ENCODE measurements at regions not wholly inside any gene's neighbourhood (a gene's known extent, or its start where the extent isn't known, plus 50 kb on each side); places are given as distances from the start of the nearest gene placed in this dataset.

- DNase-seq: no peak
Measured at GRCh38 chr1:213375002-213375401, 324.0 kb downstream of the RPS6KC1 start.

GRCh38 chr1:213376862-213377372 lies 325.9 kb downstream of the RPS6KC1 start:
- no peak for DNase-seq

GRCh38 chr1:213380865-213381264 lies 329.8 kb downstream of the RPS6KC1 start:
- DNase-seq: no peak

- DNase-seq: peak; percentile 51
Measured at GRCh38 chr1:213381572-213382084, 330.6 kb downstream of the RPS6KC1 start.

- no peak for DNase-seq
Measured at GRCh38 chr1:213383465-213383864, 332.4 kb downstream of the RPS6KC1 start.

GRCh38 chr1:213385201-213385600 lies 334.2 kb downstream of the RPS6KC1 start:
- no peak for DNase-seq

GRCh38 chr1:213385806-213386324 lies 334.8 kb downstream of the RPS6KC1 start:
- no peak for DNase-seq

GRCh38 chr1:213387380-213388015 lies 336.5 kb downstream of the RPS6KC1 start:
- DNase-seq: no peak

- no peak for DNase-seq
Measured at GRCh38 chr1:213388199-213388598, 337.2 kb downstream of the RPS6KC1 start.

GRCh38 chr1:213389061-213389581 lies 338.1 kb downstream of the RPS6KC1 start:
- no peak for DNase-seq

GRCh38 chr1:213391445-213391844 lies 340.4 kb downstream of the RPS6KC1 start:
- no peak for DNase-seq

- DNase-seq: no peak
Measured at GRCh38 chr1:213393860-213394259, 342.8 kb downstream of the RPS6KC1 start.

- no peak for DNase-seq
Measured at GRCh38 chr1:213394837-213395236, 343.8 kb downstream of the RPS6KC1 start.

- no peak for DNase-seq
Measured at GRCh38 chr1:213397638-213398037, 346.6 kb downstream of the RPS6KC1 start.

- peak; percentile 47 for DNase-seq
Measured at GRCh38 chr1:213399695-213400094, 348.7 kb downstream of the RPS6KC1 start.

GRCh38 chr1:213409208-213409631 lies 358.2 kb downstream of the RPS6KC1 start:
- DNase-seq: no peak

- DNase-seq: no peak
Measured at GRCh38 chr1:213409971-213410370, 358.9 kb downstream of the RPS6KC1 start.

GRCh38 chr1:213414346-213414745 lies 363.3 kb downstream of the RPS6KC1 start:
- DNase-seq: no peak

- no peak for DNase-seq
Measured at GRCh38 chr1:213414911-213415310, 363.9 kb downstream of the RPS6KC1 start.

GRCh38 chr1:213415691-213416380 lies 364.8 kb downstream of the RPS6KC1 start:
- no peak for DNase-seq

- DNase-seq: no peak
Measured at GRCh38 chr1:213416461-213417224, 365.6 kb downstream of the RPS6KC1 start.

GRCh38 chr1:213417225-213417820 lies 366.3 kb downstream of the RPS6KC1 start:
- DNase-seq: no peak
